Caco-2 (cell line): ENCODE measurements at regions not wholly inside any gene's neighbourhood (a gene's known extent, or its start where the extent isn't known, plus 50 kb on each side); places are given as distances from the start of the nearest gene placed in this dataset.

Experiments
- BruUV-seq: library from RNA; stranded (reverse); fragments of 400-500 nt; replicated peaks from 2 replicates; lab custom pipeline; 2021; lab: Mats Ljungman, UMichigan
- CTCF ChIA-PET: fragments of 300-600 bp; sonication (Branson Sonifier 250); formaldehyde crosslinking; loops from one replicate; lab custom pipeline; 2022; ENCODE audit warnings: antibody characterized with exemption; lab: Charles Lee
- POLR2A ChIA-PET: fragments of 300-600 bp; sonication (Branson Sonifier 250); formaldehyde crosslinking; loops from one replicate; lab custom pipeline; 2022; ENCODE audit warnings: antibody characterized with exemption; lab: Charles Lee
- DNase-seq, 2 experiments: peaks; one replicate each; pipeline versions ENCODE4 v3.0.0 to v3.0.0-alpha.2; 2020 to 2022
- H3K27me3 ChIP-seq: replicated peaks from 2 replicates; pipeline ENCODE4 v1.6.0; 2011; ENCODE audit warnings: low read length; ENCODE audit not compliant: control insufficient read depth, insufficient read depth
- H3K36me3 ChIP-seq: 2 replicates; pipeline ENCODE4 v1.5.1; 2011; ENCODE audit warnings: low read length; ENCODE audit not compliant: control insufficient read depth, insufficient read depth
- H3K4me1 ChIP-seq: fragments of 250-450 bp; sonication (Bioruptor Pico); 2 replicates; pipeline ENCODE4 v1.5.1; 2020; ENCODE audit warnings: mild to moderate bottlenecking
- H3K4me3 ChIP-seq: 2 replicates; pipeline ENCODE4 v1.5.1; 2011; ENCODE audit warnings: low read depth, mild to moderate bottlenecking, control low read depth, low read length
- H3K9me3 ChIP-seq: fragments of 250-450 bp; sonication (Bioruptor Pico); 2 replicates; pipeline ENCODE4 v1.5.1; 2020; ENCODE audit warnings: mild to moderate bottlenecking, moderate library complexity
- H3K27ac Mint-ChIP-seq: one replicate; pipeline ENCODE4 v1.8.0; 2022; ENCODE audit warnings: mixed read lengths; ENCODE audit not compliant: unreplicated experiment
- H3K27me3 Mint-ChIP-seq: one replicate; pipeline ENCODE4 v1.8.0; 2022; ENCODE audit warnings: mixed read lengths; ENCODE audit not compliant: insufficient read depth, unreplicated experiment
- H3K36me3 Mint-ChIP-seq: one replicate; pipeline ENCODE4 v1.8.0; 2022; ENCODE audit warnings: mild to moderate bottlenecking, mixed read lengths; ENCODE audit not compliant: insufficient read depth, unreplicated experiment
- H3K4me1 Mint-ChIP-seq: one replicate; pipeline ENCODE4 v1.8.0; 2022; ENCODE audit warnings: low read depth, mixed read lengths; ENCODE audit not compliant: unreplicated experiment
- H3K4me3 Mint-ChIP-seq: one replicate; pipeline ENCODE4 v1.8.0; 2022; ENCODE audit warnings: mild to moderate bottlenecking, moderate library complexity, mixed read lengths; ENCODE audit not compliant: unreplicated experiment
- H3K9me3 Mint-ChIP-seq: one replicate; pipeline ENCODE4 v1.8.0; 2022; ENCODE audit warnings: mixed read lengths; ENCODE audit not compliant: unreplicated experiment
- CTCF ChIP-seq, 2 experiments: fragments of 200-600 bp in 1 of 2; IDR thresholded peaks; 1 replicate in 1 of 2; 2 replicates in 1 of 2; pipeline versions ENCODE4 v1.5.1 to v1.8.0; 2011 to 2022; ENCODE audit warnings: antibody characterized with exemption in 1 of 2, control low read depth in 1 of 2, inconsistent platforms in 1 of 2, low read depth in 1 of 2, low read length in 1 of 2, mild to moderate bottlenecking in 1 of 2, moderate library complexity in 1 of 2; ENCODE audit not compliant: insufficient read depth in 1 of 2, severe bottlenecking in 1 of 2, unreplicated experiment in 1 of 2
- intact Hi-C: fragments of 100-400 bp; cut with micrococcal nuclease; formaldehyde crosslinking; loops from one replicate; pipeline ENCODE4 v1.10.0; 2022; ENCODE audit not compliant: unreplicated experiment

- H3K9me3 ChIP-seq: no peaks in the 10 kb centered on the region
- Mint-ChIP-seq H3K4me3 (no peak overlapping the region), H3K36me3 (no peaks in the 10 kb centered on the region), H3K9me3 (no peaks in the 10 kb centered on the region), H3K27me3 (peaks cover 2% of the 10 kb centered on the region), H3K4me1 (no peaks in the 10 kb centered on the region), H3K27ac (no peak overlapping the region)
- peak; percentile 67 to 74 for TF ChIP-seq CTCF (IDR thresholded peaks at IDR 0.05; ENCODE audit: insufficient read depth in 1 of 2, low read depth in 1 of 2, low read length in 1 of 2, severe bottlenecking in 1 of 2, unreplicated experiment in 1 of 2)
- H3K4me1 ChIP-seq: no peaks in the 10 kb centered on the region
- no peaks in the 10 kb centered on the region for H3K36me3 ChIP-seq
- no TSS peak for BruUV-seq
- H3K4me3 ChIP-seq: no peak overlapping the region
- no peaks in the 10 kb centered on the region for H3K27me3 ChIP-seq
- CTCF ChIA-PET: interaction anchor here (0.5 to 3.1 kb wide), 5 partner anchors 136 to 1836 kb away, joined by 3 to 27 read pairs (median 4); no protein-coding TSS in a partner anchor
- DNase-seq: peak in 1 of 2 experiments; percentile 45
- POLR2A ChIA-PET: no interaction called here
- intact Hi-C loops: loop anchor here (1.0 to 2.0 kb wide), 4 partner anchors 136 to 297 kb away; no protein-coding TSS in a partner anchor
Observed at GRCh38 chr7:123367484-123368122, 166.8 kb downstream of the IQUB start.

DNA sequence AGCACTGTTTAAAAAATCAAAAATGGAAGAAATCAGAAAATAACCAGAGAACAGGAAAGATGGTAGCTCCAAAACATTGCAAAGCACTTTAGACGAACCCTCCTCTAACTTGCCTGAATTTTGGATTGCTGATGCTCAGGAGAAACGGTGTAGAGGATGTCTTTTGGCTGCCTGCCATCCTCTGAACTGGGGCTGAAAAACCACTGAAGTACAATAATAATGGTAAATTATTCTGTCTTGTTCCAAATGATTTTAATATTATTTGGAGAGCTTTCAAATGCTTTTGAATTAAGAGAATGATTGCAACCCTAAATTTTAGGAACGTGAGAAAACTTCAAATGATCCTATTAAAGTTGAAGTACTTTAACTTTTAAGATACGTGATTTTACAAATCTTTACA is 167.3 kb upstream of the SLC13A1 start:
- Histone ChIP-seq H3K4me1 (no peaks in the 10 kb centered on the region), H3K4me3 (no peak overlapping the region), H3K9me3 (no peaks in the 10 kb centered on the region), H3K36me3 (no peaks in the 10 kb centered on the region), H3K27me3 (no peaks in the 10 kb centered on the region)
- no peaks in the 10 kb centered on the region for H3K36me3 Mint-ChIP-seq
- H3K4me3 Mint-ChIP-seq: no peak overlapping the region
- no peaks in the 10 kb centered on the region for H3K9me3 Mint-ChIP-seq
- H3K27ac Mint-ChIP-seq: no peak overlapping the region
- H3K4me1 Mint-ChIP-seq: no peaks in the 10 kb centered on the region
- intact Hi-C loops: loop anchor here (1.0 to 2.0 kb wide), 4 partner anchors 136 to 297 kb away; no protein-coding TSS in a partner anchor
- no peak for DNase-seq
- peaks cover 2% of the 10 kb centered on the region for H3K27me3 Mint-ChIP-seq
- TF ChIP-seq CTCF (IDR thresholded peaks at IDR 0.05; ENCODE audit: insufficient read depth in 1 of 2, low read depth in 1 of 2, low read length in 1 of 2, severe bottlenecking in 1 of 2, unreplicated experiment in 1 of 2): no peak
- BruUV-seq: no TSS peak
- ChIA-PET POLR2A (no interaction called here), CTCF (interaction anchor here (0.5 to 3.1 kb wide), 4 partner anchors 136 to 1836 kb away, joined by 3 to 27 read pairs (median 6); no protein-coding TSS in a partner anchor)

DNA sequence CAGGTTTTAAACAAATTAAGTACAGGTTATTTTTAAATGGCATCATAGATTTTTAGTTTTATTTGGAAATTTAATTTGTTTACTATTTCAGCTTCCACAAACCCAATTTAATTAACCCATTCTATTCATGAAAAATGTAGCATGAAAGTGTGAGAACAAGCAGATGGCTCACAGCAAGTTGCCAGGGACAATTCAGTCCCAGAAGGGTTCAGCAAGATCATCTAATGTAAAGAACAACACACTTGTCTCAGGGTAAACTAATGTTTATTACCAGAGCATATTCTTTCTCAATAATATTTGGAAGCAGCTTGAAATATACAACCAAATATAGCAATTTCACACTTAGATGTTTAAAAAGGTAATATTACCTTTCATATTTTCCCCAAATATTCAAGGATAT is 166.9 kb upstream of the SLC13A1 start:
- Mint-ChIP-seq H3K4me3 (no peak overlapping the region), H3K27ac (no peak overlapping the region), H3K4me1 (no peaks in the 10 kb centered on the region), H3K27me3 (peaks cover 2% of the 10 kb centered on the region), H3K36me3 (no peaks in the 10 kb centered on the region), H3K9me3 (no peaks in the 10 kb centered on the region)
- H3K36me3 ChIP-seq: no peaks in the 10 kb centered on the region
- H3K4me1 ChIP-seq: no peaks in the 10 kb centered on the region
- intact Hi-C loops: loop anchor here (1.0 to 2.0 kb wide), 4 partner anchors 135 to 296 kb away; no protein-coding TSS in a partner anchor
- no peaks in the 10 kb centered on the region for H3K9me3 ChIP-seq
- no peak for DNase-seq
- ChIA-PET POLR2A (no interaction called here), CTCF (interaction anchor here (1.4 to 3.1 kb wide), 2 partner anchors 157 to 212 kb away, joined by 4 to 27 read pairs; no protein-coding TSS in a partner anchor)
- BruUV-seq: no TSS peak
- H3K27me3 ChIP-seq: no peaks in the 10 kb centered on the region
- no peak overlapping the region for H3K4me3 ChIP-seq
- no peak for TF ChIP-seq CTCF (IDR thresholded peaks at IDR 0.05; ENCODE audit: insufficient read depth in 1 of 2, low read depth in 1 of 2, low read length in 1 of 2, severe bottlenecking in 1 of 2, unreplicated experiment in 1 of 2)
